Fibroblast of the aortic adventitia (primary cell): ENCODE measurements at regions not wholly inside any gene's neighbourhood (a gene's known extent, or its start where the extent isn't known, plus 50 kb on each side); places are given as distances from the start of the nearest gene placed in this dataset.

ENCODE experiments used
- DNase-seq: peaks from one replicate; pipeline ENCODE4 v3.0.0-alpha.2; 2010; ENCODE audit warnings: low read depth
- H3K4me3 ChIP-seq: 2 replicates; pipeline ENCODE4 v1.5.1; 2011; ENCODE audit warnings: low read depth, mild to moderate bottlenecking, control low read depth, low read length, moderate library complexity
- CTCF ChIP-seq: IDR thresholded peaks from 2 replicates; pipeline ENCODE4 v1.5.1; 2011; ENCODE audit warnings: mild to moderate bottlenecking, low read length, control low read depth, inconsistent platforms; ENCODE audit not compliant: insufficient read depth

DNA sequence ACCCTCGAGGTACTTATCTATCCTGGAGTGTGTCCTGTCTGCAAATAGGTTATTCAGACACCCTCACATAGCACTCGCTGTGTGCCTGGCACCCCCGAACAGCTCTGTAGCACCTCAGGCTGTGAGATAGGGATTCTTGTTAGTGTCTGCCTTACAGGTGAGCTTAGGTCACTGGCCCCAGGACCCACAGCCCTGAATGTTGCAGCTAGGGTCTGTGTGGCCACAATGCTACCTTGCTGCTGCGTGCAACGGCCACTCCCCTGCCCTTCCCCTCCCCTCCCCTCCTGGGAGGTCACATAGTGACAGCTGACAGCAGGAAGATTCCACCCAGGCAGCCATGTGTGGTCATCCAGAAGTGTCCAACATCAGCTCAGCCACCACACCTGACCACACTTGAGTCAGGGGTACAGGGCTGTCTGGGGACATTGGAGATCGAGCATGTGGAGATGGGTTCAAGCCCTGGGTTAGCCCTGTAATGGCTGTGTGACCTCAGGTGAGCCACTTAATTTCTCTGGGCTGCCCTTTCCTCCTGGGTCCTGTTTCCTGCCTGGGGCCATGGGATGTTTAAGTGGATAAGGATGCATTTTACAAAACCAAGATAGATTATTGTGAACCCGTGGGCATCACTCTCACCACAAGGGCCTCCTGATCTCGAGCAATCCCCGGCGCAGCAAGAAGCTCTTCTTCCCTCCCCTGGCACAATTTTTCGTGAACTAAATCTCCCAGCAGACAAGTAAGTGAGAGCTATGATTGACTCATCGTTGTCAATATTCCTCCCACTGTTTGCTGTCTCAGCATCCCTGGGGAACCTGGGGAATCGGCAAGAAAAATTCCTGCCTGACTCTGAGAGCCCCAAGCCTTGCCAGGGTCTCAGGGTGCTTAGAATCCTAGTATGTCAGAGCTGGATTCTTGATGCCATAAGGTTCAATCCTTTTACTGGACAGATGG is 208.7 kb downstream of the PTPRU start:
- no peak for DNase-seq
- no peak for TF ChIP-seq CTCF
- H3K4me3 ChIP-seq: no peak overlapping the region

- no peak for TF ChIP-seq CTCF
- DNase-seq: no peak
- H3K4me3 ChIP-seq: no peak overlapping the region
Observed at GRCh38 chr1:29444081-29444715, 207.9 kb downstream of the PTPRU start.

- no peak for DNase-seq
- no peak for TF ChIP-seq CTCF
- no peak overlapping the region for H3K4me3 ChIP-seq
Observed at GRCh38 chr1:29441916-29442668, 205.8 kb downstream of the PTPRU start.

DNA sequence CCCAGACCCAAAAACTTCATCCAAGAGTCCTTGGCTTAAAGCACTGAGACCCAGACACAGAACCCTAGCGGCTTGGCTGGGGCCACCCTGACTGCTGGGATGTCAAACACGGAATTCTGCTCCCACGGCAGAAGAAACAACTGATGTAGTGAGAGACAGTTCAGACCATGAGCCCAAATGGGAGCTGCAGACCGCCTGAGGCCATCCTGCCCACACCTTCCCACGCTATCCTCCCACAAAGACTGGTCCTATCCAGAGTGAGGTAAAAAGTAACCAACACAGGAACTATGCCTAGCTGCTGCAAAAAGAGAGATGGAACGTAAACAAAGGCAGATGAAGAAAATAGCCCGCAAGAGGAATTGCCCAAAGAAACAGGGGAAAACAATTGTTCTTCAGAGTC is 203.3 kb downstream of the PTPRU start:
- H3K4me3 ChIP-seq: no peak overlapping the region
- TF ChIP-seq CTCF: no peak
- DNase-seq: no peak

DNA sequence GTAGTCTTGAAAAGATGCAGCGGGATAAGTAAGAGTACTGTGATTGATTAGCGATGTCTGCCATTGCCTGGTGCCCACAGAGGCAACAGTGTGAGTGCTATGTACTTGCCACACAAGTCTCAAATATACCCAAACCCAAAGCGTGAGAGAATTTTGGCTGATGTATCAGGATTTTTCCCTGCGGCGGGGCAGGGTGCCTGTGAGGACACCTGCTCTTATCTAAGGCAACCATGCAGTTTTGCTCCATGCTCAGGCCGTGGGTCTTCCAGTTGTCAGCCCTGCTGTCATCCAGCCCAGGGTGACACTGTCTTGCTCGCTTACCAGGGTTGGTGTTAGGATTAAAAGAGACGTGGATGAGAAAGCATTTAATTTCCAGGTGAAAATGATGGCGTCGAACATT is 202.7 kb downstream of the PTPRU start:
- TF ChIP-seq CTCF: no peak
- no peak for DNase-seq
- no peak overlapping the region for H3K4me3 ChIP-seq

DNA sequence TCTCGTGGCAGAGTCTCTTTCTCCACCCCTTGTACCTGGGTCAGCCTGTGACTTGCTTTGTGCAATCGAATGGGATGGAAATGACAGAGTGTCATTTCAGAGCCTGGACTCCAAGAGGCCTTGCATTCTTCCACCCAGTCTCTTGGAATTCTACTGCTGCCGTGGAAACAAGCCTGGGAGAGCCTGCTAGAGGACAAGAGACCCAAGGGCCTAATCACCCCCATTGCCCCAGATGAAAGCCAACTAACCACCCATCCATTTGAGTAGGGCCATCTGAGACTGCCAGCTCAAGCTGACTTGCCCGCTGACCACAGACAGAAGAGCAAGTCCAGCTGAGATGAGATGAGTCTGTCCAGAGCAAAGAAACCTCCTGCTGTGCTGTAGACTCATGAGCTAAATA is 201.6 kb downstream of the PTPRU start:
- DNase-seq: no peak
- H3K4me3 ChIP-seq: no peak overlapping the region
- no peak for TF ChIP-seq CTCF
